B cell (primary cell): ENCODE measurements at regions not wholly inside any gene's neighbourhood (a gene's known extent, or its start where the extent isn't known, plus 50 kb on each side); places are given as distances from the start of the nearest gene placed in this dataset.

ENCODE experiments used
- ATAC-seq: fragments of 200-7000 bp; cut with Tn5 transposase; one replicate; pipeline ENCODE4 v1.10.0; 2021; ENCODE audit warnings: low read depth, mild to moderate bottlenecking, moderate number of reproducible peaks, moderate library complexity
- CTCF ChIA-PET: fragments of 350-600 bp; sonication (Branson Sonifier 250); formaldehyde crosslinking; loops from one replicate; lab custom pipeline; 2021; ENCODE audit warnings: antibody characterized with exemption, inconsistent platforms; lab: Charles Lee
- POLR2A ChIA-PET: fragments of 350-600 bp; sonication (Branson Sonifier 250); formaldehyde crosslinking; loops from one replicate; lab custom pipeline; 2021; ENCODE audit warnings: antibody characterized with exemption; lab: Charles Lee
- DNase-seq: peaks from one replicate; pipeline ENCODE4 v3.0.0; 2013
- H2AFZ ChIP-seq: 2 replicates; pipeline ENCODE4 v1.6.1; 2012; ENCODE audit warnings: mild to moderate bottlenecking, low read depth, low read length; ENCODE audit not compliant: insufficient read depth, poor library complexity, severe bottlenecking
- H3K27ac ChIP-seq, 2 donors: 1 replicate in 1 of 2; 2 replicates in 1 of 2; pipeline ENCODE4 v1.5.1; 2012 to 2013; ENCODE audit warnings: low read length in 2 of 2, mild to moderate bottlenecking in 2 of 2, moderate library complexity in 1 of 2
- H3K27me3 ChIP-seq, 4 experiments: fragments of 200-600 bp in 1 of 4; sonication (generic) in 1 of 4; replicated peaks in 1 of 4; 1 replicate in 2 of 4; 2 replicates in 2 of 4; pipeline versions ENCODE4 v1.6.1 to v1.7.0; 2013 to 2016; ENCODE audit warnings: low read length in 3 of 4, mild to moderate bottlenecking in 2 of 4, mixed read lengths in 1 of 4, moderate library complexity in 1 of 4; ENCODE audit not compliant: insufficient read depth in 4 of 4, control insufficient read depth in 3 of 4; ENCODE audit errors: control extremely low read depth in 1 of 4
- H3K36me3 ChIP-seq, 2 experiments: replicated peaks in 1 of 2; 1 replicate in 1 of 2; 2 replicates in 1 of 2; pipeline versions ENCODE4 v1.6.1 to v1.7.1; 2013; ENCODE audit warnings: low read length in 1 of 2; ENCODE audit not compliant: insufficient read depth in 2 of 2, control insufficient read depth in 1 of 2; ENCODE audit errors: control extremely low read depth in 1 of 2, extremely low read depth in 1 of 2
- H3K4me1 ChIP-seq, 2 donors: fragments of 200-600 bp in 1 of 2; sonication (generic) in 1 of 2; 1 replicate in 1 of 2; 2 replicates in 1 of 2; pipeline versions ENCODE4 v1.5.1 to v1.6.1; 2013 to 2017; ENCODE audit warnings: low read length in 2 of 2; ENCODE audit not compliant: control insufficient read depth in 2 of 2, insufficient read depth in 2 of 2
- H3K4me2 ChIP-seq: replicated peaks from 2 replicates; pipeline ENCODE3; 2012; ENCODE audit warnings: mild to moderate bottlenecking, low read depth, low read length; ENCODE audit not compliant: poor library complexity, severe bottlenecking
- H3K4me3 ChIP-seq, 5 experiments: fragments of 200-600 bp in 1 of 5; sonication (generic) in 1 of 5; 1 replicate in 3 of 5; 2 replicates in 2 of 5; pipeline versions ENCODE4 v1.5.1 to v1.7.0; 2011 to 2016; ENCODE audit warnings: low read length in 4 of 5, mild to moderate bottlenecking in 4 of 5, low read depth in 2 of 5, control low read depth in 1 of 5, moderate library complexity in 1 of 5; ENCODE audit not compliant: insufficient read depth in 1 of 5; ENCODE audit errors: control extremely low read depth in 1 of 5, extremely low read depth in 1 of 5
- H3K79me2 ChIP-seq: fragments of 200-600 bp; sonication (generic); one replicate; pipeline ENCODE4 v1.6.0; 2016; ENCODE audit warnings: low read length; ENCODE audit not compliant: control insufficient read depth, insufficient read depth
- H3K9ac ChIP-seq: fragments of 200-600 bp; sonication (generic); 2 replicates; pipeline ENCODE4 v1.6.1; 2017; ENCODE audit warnings: mild to moderate bottlenecking, low read length, moderate library complexity
- H3K9me3 ChIP-seq, 3 donors: one replicate each; pipeline versions ENCODE4 v1.6.1 to v1.7.1; 2013; ENCODE audit warnings: low read length in 2 of 3; ENCODE audit not compliant: control insufficient read depth in 2 of 3, insufficient read depth in 1 of 3; ENCODE audit errors: control extremely low read depth in 1 of 3
- H4K20me1 ChIP-seq: 2 replicates; pipeline ENCODE4 v1.6.0; 2012; ENCODE audit warnings: mild to moderate bottlenecking, low read length; ENCODE audit not compliant: insufficient read depth, control insufficient read depth, poor library complexity, severe bottlenecking
- H3K27ac Mint-ChIP-seq: one replicate; pipeline ENCODE4 v1.8.0; 2021; ENCODE audit warnings: mixed read lengths
- H3K27me3 Mint-ChIP-seq: one replicate; pipeline ENCODE4 v1.8.0; 2021; ENCODE audit warnings: mixed read lengths
- H3K4me1 Mint-ChIP-seq: one replicate; pipeline ENCODE4 v1.8.0; 2021; ENCODE audit warnings: mixed read lengths
- H3K4me3 Mint-ChIP-seq: one replicate; pipeline ENCODE4 v1.8.0; 2021; ENCODE audit warnings: mixed read lengths
- H3K9me3 Mint-ChIP-seq: one replicate; pipeline ENCODE4 v1.8.0; 2022; ENCODE audit warnings: mixed read lengths; ENCODE audit not compliant: insufficient read depth
- CTCF ChIP-seq: fragments of 200-600 bp; IDR thresholded peaks from one replicate; pipeline ENCODE4 v1.8.0; 2022; ENCODE audit warnings: antibody characterized with exemption, mild to moderate bottlenecking
- EZH2 ChIP-seq: IDR thresholded peaks from 2 replicates; pipeline ENCODE4 v1.6.1; 2012; ENCODE audit warnings: borderline replicate concordance, low read depth, mild to moderate bottlenecking, moderate library complexity, low read length; ENCODE audit not compliant: insufficient read depth, poor library complexity, severe bottlenecking
- WGBS: methylation state at CpG from one replicate; pipeline ENCODE4 v1.1.5; 2013; ENCODE audit warnings: missing lambda C conversion rate; ENCODE audit not compliant: insufficient coverage; 5-methylcytosine and 5-hydroxymethylcytosine counted together
- intact Hi-C: fragments of 100-400 bp; cut with micrococcal nuclease; formaldehyde crosslinking; loops from one replicate; pipeline ENCODE4 v1.10.0; 2022

- Histone ChIP-seq H4K20me1 (no peaks in the 10 kb centered on the region), H3K4me1 (peaks cover 0 to 5% of the 10 kb centered on the region in 2 donors), H3K4me2 (no peak overlapping the region), H3K79me2 (no peaks in the 10 kb centered on the region), H3K9me3 (peaks cover 0 to 20% (median 0%) of the 10 kb centered on the region in 3 donors), H3K27ac (no peak overlapping the region), H3K4me3 (no peak overlapping the region), H3K9ac (no peak overlapping the region), H3K27me3 (peaks cover 0 to 42% (median 37%) of the 10 kb centered on the region in 4 experiments), H3K36me3 (no peaks in the 10 kb centered on the region), H2AFZ (no peak overlapping the region)
- Mint-ChIP-seq H3K27ac (no peak overlapping the region), H3K9me3 (peaks cover 3% of the 10 kb centered on the region), H3K4me1 (no peaks in the 10 kb centered on the region), H3K4me3 (no peak overlapping the region), H3K27me3 (peaks cover 66% of the 10 kb centered on the region)
- ATAC-seq (no peak), DNase-seq (no peak)
- TF ChIP-seq CTCF = no peak
- TF ChIP-seq EZH2 = no peak
- WGBS = 100% methylated on average over 3 of the region's 4 CpGs
- intact Hi-C loops = no loop called here
- POLR2A ChIA-PET = no interaction called here
- CTCF ChIA-PET = no interaction called here
Measured at GRCh38 chr6:27584326-27584725, 111.4 kb upstream of the ZNF184 start.

GRCh38 chr6:27582928-27583725 is 110.2 kb upstream of the ZNF184 start:
- POLR2A ChIA-PET = no interaction called here

More at GRCh38 chr6:27582928-27583725, 110.2 kb upstream of the ZNF184 start:
- H3K27me3 Mint-ChIP-seq = peaks cover 69% of the 10 kb centered on the region
- CTCF ChIA-PET = interaction anchor here (1.5 kb wide), 1 partner anchor 26 kb away, joined by 3 read pairs; no protein-coding TSS in a partner anchor
- DNase-seq (peak; percentile 13), ATAC-seq (no peak)
- 26% methylated on average over 9 of the region's 32 CpGs for WGBS
- H3K4me3 Mint-ChIP-seq = no peak overlapping the region
- H3K79me2 ChIP-seq = no peaks in the 10 kb centered on the region
- peaks cover 0 to 5% of the 10 kb centered on the region in 2 donors for H3K4me1 ChIP-seq
- TF ChIP-seq CTCF (no peak), EZH2 (no peak)
- no peak overlapping the region for H3K27ac ChIP-seq
- H3K27me3 ChIP-seq = peaks cover 0 to 48% (median 39%) of the 10 kb centered on the region in 4 experiments
- H3K4me2 ChIP-seq = no peak overlapping the region
- H4K20me1 ChIP-seq = no peaks in the 10 kb centered on the region
- peaks cover 0 to 20% (median 0%) of the 10 kb centered on the region in 3 donors for H3K9me3 ChIP-seq
- H3K9ac ChIP-seq = no peak overlapping the region
- no peak overlapping the region for H3K4me3 ChIP-seq
- intact Hi-C loops = no loop called here
- no peaks in the 10 kb centered on the region for H3K4me1 Mint-ChIP-seq
- H2AFZ ChIP-seq = no peak overlapping the region
- no peak overlapping the region for H3K27ac Mint-ChIP-seq
- H3K9me3 Mint-ChIP-seq = peaks cover 3% of the 10 kb centered on the region
- H3K36me3 ChIP-seq = no peaks in the 10 kb centered on the region
